Endometrium (tissue), 2 donors: ENCODE measurements at regions not wholly inside any gene's neighbourhood (a gene's known extent, or its start where the extent isn't known, plus 50 kb on each side); places are given as distances from the start of the nearest gene placed in this dataset.

ENCODE experiments used
- FAIRE-seq: peaks from 2 replicates; lab custom pipeline; 2012; peaks lifted over from hg19 to GRCh38; lab: Jason Lieb, UNC
- donor health status: control.
- donor health status: control.

GRCh38 chr22:48395201-48395600 is 1432.5 kb downstream of the BRD1 start:
- no peak for FAIRE-seq

GRCh38 chr22:48394787-48395186 is 1432.9 kb downstream of the BRD1 start:
- FAIRE-seq: no peak

- FAIRE-seq: no peak
Measured at GRCh38 chr22:48393885-48394284, 1433.8 kb downstream of the BRD1 start.

- FAIRE-seq: no peak
Measured at GRCh38 chr22:48393041-48393370, 1434.7 kb downstream of the BRD1 start.

GRCh38 chr22:48391820-48392219 is 1435.9 kb downstream of the BRD1 start:
- FAIRE-seq: no peak

GRCh38 chr22:48391171-48391711 is 1436.4 kb downstream of the BRD1 start:
- FAIRE-seq: no peak

- FAIRE-seq: no peak
Measured at GRCh38 chr22:48389916-48390315, 1437.8 kb downstream of the BRD1 start.

- FAIRE-seq: no peak
Measured at GRCh38 chr22:48382197-48382596, 1445.5 kb downstream of the BRD1 start.

GRCh38 chr22:48380016-48380665 is 1447.5 kb downstream of the BRD1 start:
- FAIRE-seq: no peak

- no peak for FAIRE-seq
Measured at GRCh38 chr22:48379371-48379770, 1448.3 kb downstream of the BRD1 start.

GRCh38 chr22:48378673-48379072 is 1449.0 kb downstream of the BRD1 start:
- no peak for FAIRE-seq

GRCh38 chr22:48376936-48377712 is 1450.5 kb downstream of the BRD1 start:
- no peak for FAIRE-seq

- FAIRE-seq: no peak
Measured at GRCh38 chr22:48376428-48376827, 1451.2 kb downstream of the BRD1 start.

GRCh38 chr22:48373626-48374173 is 1454.0 kb downstream of the BRD1 start:
- FAIRE-seq: no peak

- FAIRE-seq: no peak
Measured at GRCh38 chr22:48372390-48372789, 1455.3 kb downstream of the BRD1 start.

- no peak for FAIRE-seq
Measured at GRCh38 chr22:48371391-48371790, 1456.3 kb downstream of the BRD1 start.

GRCh38 chr22:48370508-48371325 is 1457.0 kb downstream of the BRD1 start:
- FAIRE-seq: no peak

GRCh38 chr22:48369789-48370507 is 1457.7 kb downstream of the BRD1 start:
- no peak for FAIRE-seq

- FAIRE-seq: no peak
Measured at GRCh38 chr22:48368975-48369525, 1458.6 kb downstream of the BRD1 start.

- FAIRE-seq: no peak
Measured at GRCh38 chr22:48367731-48368130, 1459.9 kb downstream of the BRD1 start.

GRCh38 chr22:48366591-48366990 is 1461.1 kb downstream of the BRD1 start:
- no peak for FAIRE-seq
